NAMALWA (cell line): ENCODE measurements at regions not wholly inside any gene's neighbourhood (a gene's known extent, or its start where the extent isn't known, plus 50 kb on each side); places are given as distances from the start of the nearest gene placed in this dataset.

ENCODE experiments used
- DNase-seq: peaks from one replicate; pipeline ENCODE4 v3.0.0-alpha.2; 2015; ENCODE audit warnings: low spot score

GRCh38 chr9:82320566-82320965 lies 332.0 kb downstream of the SPATA31D1 start:
- DNase-seq, result no peak

GRCh38 chr9:82325907-82326306 lies 337.3 kb downstream of the SPATA31D1 start:
- DNase-seq, result no peak

GRCh38 chr9:82327641-82328040 lies 339.1 kb downstream of the SPATA31D1 start:
- DNase-seq, result no peak

GRCh38 chr9:82331079-82331478 lies 342.5 kb downstream of the SPATA31D1 start:
- DNase-seq, result no peak

GRCh38 chr9:82332018-82332773 lies 343.6 kb downstream of the SPATA31D1 start:
- no peak for DNase-seq

- no peak for DNase-seq
Observed at GRCh38 chr9:82332774-82333152, 344.2 kb downstream of the SPATA31D1 start.

GRCh38 chr9:82333671-82334070 lies 345.1 kb downstream of the SPATA31D1 start:
- DNase-seq, result no peak

- DNase-seq, result no peak
Observed at GRCh38 chr9:82334286-82334685, 345.7 kb downstream of the SPATA31D1 start.

GRCh38 chr9:82337351-82337750 lies 348.8 kb downstream of the SPATA31D1 start:
- DNase-seq, result no peak

- no peak for DNase-seq
Observed at GRCh38 chr9:82342046-82342445, 353.5 kb downstream of the SPATA31D1 start.

GRCh38 chr9:82346040-82346439 lies 357.5 kb downstream of the SPATA31D1 start:
- DNase-seq, result no peak

- DNase-seq, result no peak
Observed at GRCh38 chr9:82353631-82354278, 365.2 kb downstream of the SPATA31D1 start.

GRCh38 chr9:82354279-82354659 lies 365.7 kb downstream of the SPATA31D1 start:
- no peak for DNase-seq

GRCh38 chr9:82356131-82356530 lies 367.6 kb downstream of the SPATA31D1 start:
- no peak for DNase-seq

- DNase-seq, result no peak
Observed at GRCh38 chr9:82356871-82357270, 368.3 kb downstream of the SPATA31D1 start.

- DNase-seq, result no peak
Observed at GRCh38 chr9:82363198-82363597, 374.6 kb downstream of the SPATA31D1 start.

- DNase-seq, result no peak
Observed at GRCh38 chr9:82363682-82364081, 375.1 kb downstream of the SPATA31D1 start.

- DNase-seq, result no peak
Observed at GRCh38 chr9:82367016-82367415, 378.4 kb downstream of the SPATA31D1 start.

GRCh38 chr9:82367929-82368328 lies 379.4 kb downstream of the SPATA31D1 start:
- no peak for DNase-seq

- DNase-seq, result no peak
Observed at GRCh38 chr9:82369251-82369945, 380.8 kb downstream of the SPATA31D1 start.

- DNase-seq, result no peak
Observed at GRCh38 chr9:82375041-82375440, 386.5 kb downstream of the SPATA31D1 start.

- DNase-seq, result no peak
Observed at GRCh38 chr9:82376677-82377232, 388.2 kb downstream of the SPATA31D1 start.
